Mesodermal cell (in vitro differentiated cells): ENCODE measurements at regions not wholly inside any gene's neighbourhood (a gene's known extent, or its start where the extent isn't known, plus 50 kb on each side); places are given as distances from the start of the nearest gene placed in this dataset.

Experiments
- H3K27ac ChIP-seq: 2 replicates; pipeline ENCODE4 v1.7.0; 2013; ENCODE audit warnings: mild to moderate bottlenecking, low read depth, low read length, moderate library complexity; ENCODE audit not compliant: severe bottlenecking
- H3K36me3 ChIP-seq: 2 replicates; pipeline ENCODE4 v1.7.1; 2013; ENCODE audit warnings: mild to moderate bottlenecking, low read length, moderate library complexity; ENCODE audit not compliant: control insufficient read depth, insufficient read depth
- H3K4me1 ChIP-seq: one replicate; pipeline ENCODE4 v1.7.1; 2013; ENCODE audit warnings: mild to moderate bottlenecking, low read length; ENCODE audit not compliant: insufficient read depth, control insufficient read depth, poor library complexity, severe bottlenecking
- H3K4me3 ChIP-seq: 2 replicates; pipeline ENCODE4 v1.7.0; 2013; ENCODE audit warnings: low read length, control low read depth, mild to moderate bottlenecking; ENCODE audit not compliant: insufficient read depth, poor library complexity, severe bottlenecking; ENCODE audit errors: extremely low read depth
- H3K9me3 ChIP-seq: 2 replicates; pipeline ENCODE4 v1.7.1; 2013; ENCODE audit warnings: mild to moderate bottlenecking, low read length, moderate library complexity; ENCODE audit not compliant: control insufficient read depth
- WGBS, 2 experiments: methylation state at CpG; one replicate each; pipeline ENCODE4 v1.1.5; 2013; ENCODE audit warnings: missing lambda C conversion rate in 2 of 2; ENCODE audit not compliant: insufficient coverage in 2 of 2; 5-methylcytosine and 5-hydroxymethylcytosine counted together

DNA sequence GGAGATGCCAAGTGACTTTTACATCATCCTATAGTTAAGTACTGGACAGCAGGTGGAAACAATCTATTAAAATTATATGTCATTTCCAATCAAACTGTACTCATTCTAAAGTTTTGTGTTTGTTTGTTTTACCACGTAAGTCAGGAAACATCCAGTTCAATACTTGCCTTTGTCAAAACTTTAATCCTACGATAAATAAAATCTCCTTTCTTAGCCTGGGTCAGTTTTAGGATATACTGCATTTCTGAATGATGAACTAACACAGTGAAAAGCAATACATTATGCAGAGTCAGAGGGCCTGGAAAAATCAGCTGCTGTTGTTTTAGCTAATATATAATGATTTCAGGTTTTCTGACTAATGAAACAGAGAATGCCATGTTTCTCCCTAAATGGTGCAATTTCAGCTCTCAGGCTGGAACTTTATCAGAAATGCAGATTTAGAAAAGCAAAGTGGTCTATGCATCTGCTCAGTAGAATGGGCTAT, 756.4 kb downstream of the CDH11 start:
- Histone ChIP-seq H3K4me1 (peaks cover 6% of the 10 kb centered on the region), H3K9me3 (no peaks in the 10 kb centered on the region), H3K36me3 (no peaks in the 10 kb centered on the region), H3K4me3 (no peak overlapping the region), H3K27ac (no peak overlapping the region)
- WGBS, 2 experiments, result no CpG with 5 or more reads among the region's 2 CpGs

DNA sequence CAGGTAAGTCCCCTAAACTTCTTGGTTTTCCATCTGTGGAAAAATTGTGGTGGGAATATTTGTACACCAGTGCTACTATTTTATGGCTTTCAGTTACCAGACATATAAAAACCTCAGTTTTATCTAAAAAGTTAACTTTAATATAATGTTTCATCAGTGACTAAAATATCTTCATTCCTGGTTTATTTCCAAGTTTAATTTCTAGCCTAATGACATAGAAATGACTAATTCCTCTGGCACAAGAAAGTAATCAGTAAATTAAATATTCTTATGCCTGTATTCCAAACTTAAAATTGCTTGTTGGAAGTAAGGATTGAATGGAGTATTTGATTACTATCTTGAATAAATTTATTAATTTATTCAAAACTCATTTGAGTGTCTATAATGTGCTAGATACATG, 757.0 kb downstream of the CDH11 start:
- H3K36me3 ChIP-seq, result no peaks in the 10 kb centered on the region
- no peak overlapping the region for H3K4me3 ChIP-seq
- peaks cover 6% of the 10 kb centered on the region for H3K4me1 ChIP-seq
- no peak overlapping the region for H3K27ac ChIP-seq
- no peaks in the 10 kb centered on the region for H3K9me3 ChIP-seq

DNA sequence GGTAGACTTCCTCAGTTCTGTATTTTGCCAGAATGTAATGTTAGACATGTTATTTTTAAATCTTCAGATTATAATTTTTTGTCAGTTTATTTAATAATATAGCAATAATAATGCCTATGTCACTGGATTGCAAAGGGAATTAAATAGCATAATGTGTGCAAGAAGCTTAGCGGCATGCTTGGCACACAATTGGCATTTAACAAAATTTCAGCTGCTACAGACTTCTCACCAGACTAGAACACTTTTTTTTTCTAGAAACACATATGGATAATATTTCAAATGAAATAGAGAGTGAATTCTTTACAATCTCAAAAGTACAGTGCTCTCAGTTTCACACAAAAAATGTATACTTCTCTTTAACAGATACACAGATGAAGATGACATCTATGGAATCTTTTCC, 757.4 kb downstream of the CDH11 start:
- no peaks in the 10 kb centered on the region for H3K9me3 ChIP-seq
- peaks cover 6% of the 10 kb centered on the region for H3K4me1 ChIP-seq
- no CpG with 5 or more reads among the region's 1 CpG for WGBS, 2 experiments
- no peak overlapping the region for H3K4me3 ChIP-seq
- H3K27ac ChIP-seq, result no peak overlapping the region
- H3K36me3 ChIP-seq, result no peaks in the 10 kb centered on the region

GRCh38 chr16:64364016-64364415, 757.8 kb downstream of the CDH11 start:
- H3K36me3 ChIP-seq, result no peaks in the 10 kb centered on the region
- no peaks in the 10 kb centered on the region for H3K9me3 ChIP-seq
- H3K4me1 ChIP-seq, result peaks cover 6% of the 10 kb centered on the region
- no peak overlapping the region for H3K27ac ChIP-seq
- no peak overlapping the region for H3K4me3 ChIP-seq
- WGBS, 2 experiments, result 80 to 100% methylated on average over 1 of the region's 2 CpGs

DNA sequence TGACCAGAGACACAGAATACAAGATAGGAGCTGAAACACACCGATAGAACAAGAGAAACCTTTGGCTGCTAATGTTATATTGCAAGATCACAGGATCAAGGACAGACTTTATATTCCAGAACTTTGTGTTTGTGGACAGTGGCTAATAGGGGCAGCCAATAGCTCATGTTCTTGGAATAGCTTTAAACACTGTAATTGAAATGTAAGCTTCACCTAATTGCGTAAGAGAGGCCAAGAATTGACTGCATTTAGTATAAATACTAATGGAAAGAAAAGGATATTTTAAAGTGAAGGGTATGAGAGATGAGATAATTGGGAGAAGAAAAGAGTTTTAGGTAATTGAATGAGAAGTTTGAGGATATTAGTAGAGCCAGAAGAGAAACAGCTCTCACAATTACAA, 758.8 kb downstream of the CDH11 start:
- Histone ChIP-seq H3K4me3 (no peak overlapping the region), H3K9me3 (no peaks in the 10 kb centered on the region), H3K4me1 (peaks cover 6% of the 10 kb centered on the region), H3K27ac (no peak overlapping the region), H3K36me3 (no peaks in the 10 kb centered on the region)
- 92 to 100% methylated on average over 2 of the region's 2 CpGs for WGBS, 2 experiments

- H3K27ac ChIP-seq, result no peak overlapping the region
- WGBS, 2 experiments, result 52 to 92% methylated on average over 2 of the region's 2 CpGs
- H3K9me3 ChIP-seq, result no peaks in the 10 kb centered on the region
- no peaks in the 10 kb centered on the region for H3K36me3 ChIP-seq
- H3K4me3 ChIP-seq, result no peak overlapping the region
- peaks cover 6% of the 10 kb centered on the region for H3K4me1 ChIP-seq
Observed at GRCh38 chr16:64362193-64362592, 759.7 kb downstream of the CDH11 start.

DNA sequence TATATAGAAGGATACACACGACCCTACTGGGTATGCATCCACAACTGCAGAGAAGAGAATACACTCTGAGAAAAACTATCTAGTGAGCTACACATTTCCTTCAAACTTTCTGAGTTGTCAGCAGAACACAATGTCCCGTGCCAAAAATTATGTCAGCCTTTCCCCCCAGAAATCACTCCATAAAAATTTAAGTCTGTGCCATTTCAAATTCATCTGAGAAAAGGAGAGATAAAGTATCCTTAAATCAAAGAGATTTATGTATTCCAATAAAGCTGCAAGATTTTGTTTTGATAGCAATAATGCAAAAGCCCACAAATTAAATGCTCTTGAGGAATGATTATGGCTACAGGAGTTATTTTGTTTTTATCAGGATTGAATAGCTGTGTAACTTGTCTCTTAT, 760.1 kb downstream of the CDH11 start:
- WGBS, 2 experiments, result no CpG with 5 or more reads among the region's 2 CpGs
- no peaks in the 10 kb centered on the region for H3K36me3 ChIP-seq

DNA sequence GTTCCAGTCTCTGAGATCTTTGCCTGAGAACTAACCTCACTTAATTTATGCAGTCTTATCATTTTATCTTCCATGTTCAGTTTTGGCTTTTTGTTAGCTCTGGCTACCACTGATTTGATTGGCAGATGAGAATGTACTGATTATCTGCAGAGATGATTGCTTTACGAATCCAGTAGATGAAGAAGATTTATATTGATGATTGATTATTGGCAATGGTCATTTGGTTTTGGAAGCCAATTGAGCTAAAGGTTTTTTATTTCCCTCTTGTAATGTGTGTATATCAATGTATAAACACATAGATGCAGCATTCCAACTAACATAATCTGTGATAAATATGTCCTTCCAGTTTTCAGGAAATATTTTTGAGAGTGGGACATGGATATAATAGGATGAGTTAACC, 763.6 kb downstream of the CDH11 start:
- peaks cover 6% of the 10 kb centered on the region for H3K4me1 ChIP-seq
- no peaks in the 10 kb centered on the region for H3K9me3 ChIP-seq
- H3K4me3 ChIP-seq, result no peak overlapping the region
- WGBS, 2 experiments, result 86 to 88% methylated on average over 1 of the region's 1 CpG
- no peaks in the 10 kb centered on the region for H3K36me3 ChIP-seq
- no peak overlapping the region for H3K27ac ChIP-seq

More for the DNA sequence above, 760.1 kb downstream of the CDH11 start:
- Histone ChIP-seq H3K27ac (no peak overlapping the region), H3K4me3 (no peak overlapping the region), H3K4me1 (peaks cover 6% of the 10 kb centered on the region), H3K9me3 (no peaks in the 10 kb centered on the region)

- H3K4me1 ChIP-seq, result no peaks in the 10 kb centered on the region
- 100% methylated on average over 1 of the region's 1 CpG; no CpG with 5 or more reads in 1 of the 2 experiments for WGBS, 2 experiments
- H3K27ac ChIP-seq, result no peak overlapping the region
Observed at GRCh38 chr16:64356267-64356666, 765.6 kb downstream of the CDH11 start.

DNA sequence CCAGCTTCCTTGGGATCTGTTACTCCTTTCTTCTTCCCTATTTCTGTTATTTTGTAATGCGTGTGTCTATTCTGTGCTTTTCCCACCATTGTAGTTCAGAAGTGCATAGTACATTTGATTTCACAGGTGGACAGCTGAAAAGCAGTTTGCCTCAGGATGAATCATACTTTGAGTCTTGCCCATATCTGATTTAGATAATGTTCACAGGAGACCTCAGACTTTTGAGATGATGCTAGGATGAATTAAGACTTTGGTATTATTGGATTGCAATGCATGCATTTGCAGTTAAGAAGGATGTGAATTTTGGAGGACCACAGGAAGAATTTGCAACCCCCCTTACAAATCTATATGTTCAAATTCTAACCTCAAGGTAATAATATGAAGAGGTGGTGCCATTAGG, 769.6 kb downstream of the CDH11 start:
- Histone ChIP-seq H3K9me3 (no peaks in the 10 kb centered on the region), H3K4me1 (no peaks in the 10 kb centered on the region), H3K27ac (no peak overlapping the region), H3K4me3 (no peak overlapping the region), H3K36me3 (no peaks in the 10 kb centered on the region)
- 100% methylated on average over 1 of the region's 1 CpG; no CpG with 5 or more reads in 1 of the 2 experiments for WGBS, 2 experiments

More at GRCh38 chr16:64356267-64356666, 765.6 kb downstream of the CDH11 start:
- Histone ChIP-seq H3K9me3 (no peaks in the 10 kb centered on the region), H3K4me3 (no peak overlapping the region), H3K36me3 (no peaks in the 10 kb centered on the region)

GRCh38 chr16:64351121-64351520, 770.7 kb downstream of the CDH11 start:
- no peak overlapping the region for H3K27ac ChIP-seq
- no peaks in the 10 kb centered on the region for H3K4me1 ChIP-seq
- no peak overlapping the region for H3K4me3 ChIP-seq
- 80% methylated on average over 1 of the region's 1 CpG for WGBS, 2 experiments
- no peaks in the 10 kb centered on the region for H3K9me3 ChIP-seq
- no peaks in the 10 kb centered on the region for H3K36me3 ChIP-seq
